GM18870 (cell line): ENCODE measurements at regions not wholly inside any gene's neighbourhood (a gene's known extent, or its start where the extent isn't known, plus 50 kb on each side); places are given as distances from the start of the nearest gene placed in this dataset.
"Not testable (repeated sequence)": the region's sequence is repeated elsewhere in the genome, so short reads cannot be mapped to it uniquely, and the experiment has no call there.

Source experiments
- ATAC-seq: cut with Tn5 transposase; IDR thresholded peaks from one replicate; pipeline ENCODE4 v1.9.1; 2021; ENCODE audit warnings: moderate library complexity; ENCODE audit not compliant: unreplicated experiment

DNA sequence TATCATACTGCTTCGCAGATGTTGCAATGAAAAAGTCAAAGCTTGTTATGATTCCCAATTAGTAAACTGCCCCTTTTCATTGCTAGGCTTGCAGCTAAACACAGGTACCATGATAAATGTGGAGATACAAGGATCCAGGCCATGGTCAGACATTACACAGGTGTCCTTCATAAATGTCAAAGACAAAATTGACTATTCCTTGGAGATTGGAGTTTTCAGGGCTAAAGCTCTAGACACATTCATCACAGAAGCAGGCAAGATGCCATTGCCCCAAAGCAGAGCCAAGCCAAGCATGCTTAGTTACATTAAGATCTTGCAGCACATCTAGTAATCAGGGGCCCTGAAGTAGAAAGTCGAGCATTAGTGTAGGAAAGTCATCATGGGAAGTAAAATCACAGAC, 111.3 kb upstream of the INTU start:
- no peak for ATAC-seq

DNA sequence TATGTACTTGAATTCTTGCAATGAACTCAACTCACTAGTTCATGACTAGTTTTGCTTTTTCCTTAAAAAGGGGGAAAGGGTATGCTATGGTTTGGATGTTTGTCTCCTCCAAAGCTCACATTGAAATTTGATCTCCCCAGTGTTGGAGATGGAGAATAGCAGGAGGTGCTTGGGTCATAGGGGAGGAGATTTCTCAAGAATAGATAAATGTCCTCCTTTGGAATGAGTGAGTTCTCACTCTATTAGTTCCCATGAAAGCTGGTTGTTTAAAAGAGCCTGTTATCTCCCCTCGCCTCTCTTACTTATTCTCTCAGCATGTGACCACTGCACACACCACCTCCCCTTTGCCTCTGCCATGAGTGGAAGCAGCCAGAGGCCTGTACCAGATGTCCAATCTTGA, 109.4 kb upstream of the INTU start:
- ATAC-seq, result no peak

DNA sequence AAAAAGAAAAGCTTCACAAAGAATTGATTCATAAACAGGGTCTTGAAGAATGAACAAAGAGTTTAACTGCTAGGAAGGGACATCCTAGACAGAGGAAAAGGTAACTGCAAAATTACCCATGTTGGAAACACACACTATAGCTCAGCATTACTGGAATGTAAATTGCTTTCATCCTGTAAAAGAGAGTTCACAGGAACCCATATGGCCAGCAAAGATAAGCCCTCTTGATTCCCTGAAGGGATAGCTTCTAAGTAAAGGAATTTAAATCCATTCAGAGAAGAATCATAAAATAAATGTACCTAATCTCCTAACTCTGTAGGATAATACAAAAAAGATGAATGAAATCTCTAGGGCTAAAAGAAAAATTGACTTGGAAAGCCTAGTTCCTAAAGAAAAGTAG, 107.1 kb upstream of the INTU start:
- no peak for ATAC-seq

GRCh38 chr4:127528302-127528701, 104.5 kb upstream of the INTU start:
- ATAC-seq, result no peak

DNA sequence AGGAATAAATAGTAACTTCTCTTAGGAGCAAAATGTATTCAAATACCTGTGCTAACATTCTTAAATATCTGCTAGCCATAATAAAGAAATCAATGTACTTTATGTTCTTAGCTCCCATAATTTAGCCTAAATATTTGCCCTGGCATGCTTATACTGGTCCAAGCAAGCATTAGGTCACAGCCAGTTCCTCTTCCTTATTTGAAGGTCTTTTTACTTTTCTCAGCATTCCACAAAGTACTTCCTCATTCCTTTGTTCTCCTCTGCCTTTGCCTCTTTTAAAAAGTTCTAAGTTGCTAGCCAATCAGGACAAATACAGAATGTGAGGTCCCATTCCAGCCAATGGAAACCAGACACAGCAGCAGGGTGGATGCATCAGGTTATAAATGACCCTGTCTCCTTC, 102.9 kb upstream of the INTU start:
- not testable (repeated sequence) for ATAC-seq

DNA sequence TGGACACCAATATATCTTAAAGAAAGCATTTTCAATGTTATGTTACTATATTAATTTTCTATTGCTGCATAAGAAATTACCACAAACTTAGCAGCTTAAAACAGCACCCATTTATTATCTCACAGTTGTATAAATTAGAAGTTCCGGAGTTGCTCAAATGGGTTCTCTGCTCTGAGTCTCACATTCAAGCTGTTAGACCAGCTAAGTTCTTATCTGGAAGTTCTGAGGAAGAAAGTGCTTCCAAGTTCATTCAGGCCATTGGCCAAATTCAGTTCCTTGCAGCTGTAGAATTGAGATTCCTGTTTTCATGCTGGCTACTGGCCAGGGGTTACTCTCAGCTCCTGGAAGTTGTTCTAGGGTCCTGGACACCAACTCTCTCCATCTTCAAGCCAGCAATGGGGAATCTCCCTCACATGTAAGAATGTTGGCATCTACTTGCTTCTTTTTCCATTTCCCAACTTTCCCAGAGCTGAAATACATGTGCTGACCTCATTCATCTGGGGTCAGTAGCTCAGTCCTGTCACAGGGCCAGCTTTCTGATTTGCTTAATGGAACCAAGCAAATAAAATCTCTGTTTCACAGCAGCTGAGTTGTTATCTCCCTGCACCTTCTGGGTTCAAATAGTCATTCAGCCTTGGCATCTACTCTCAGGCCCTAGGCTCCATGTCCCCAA, 99.6 kb upstream of the INTU start:
- ATAC-seq, result no peak

GRCh38 chr4:127534041-127534825, 98.5 kb upstream of the INTU start:
- ATAC-seq, result no peak

- ATAC-seq, result no peak
These were observed 94.7 kb upstream of the INTU start for GRCh38 chr4:127538016-127538415.

DNA sequence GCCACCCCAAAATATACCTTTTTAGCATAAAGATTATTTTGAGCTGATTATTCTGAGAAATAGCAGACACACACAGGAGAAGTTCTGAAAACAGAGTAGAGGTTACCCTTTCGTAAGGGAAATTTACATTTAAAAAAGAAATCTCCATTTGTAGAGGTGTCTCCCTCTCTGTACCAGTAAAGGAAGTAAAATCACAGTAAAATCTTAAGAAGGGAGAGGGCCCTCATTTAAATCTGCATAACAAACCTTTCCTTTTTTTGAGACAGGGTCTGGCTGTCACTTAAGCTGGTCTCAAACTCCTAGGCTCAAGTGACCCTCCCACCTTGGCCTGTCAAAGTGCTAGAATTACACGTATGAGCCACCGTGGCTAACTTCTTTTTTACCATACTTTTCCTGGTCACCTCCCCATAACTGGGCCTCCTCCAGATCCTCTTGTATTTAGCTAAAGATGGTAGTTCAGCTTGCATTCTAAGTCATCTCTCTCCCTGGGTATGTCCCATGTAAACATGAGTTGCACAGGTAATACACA, 92.2 kb upstream of the INTU start:
- no peak for ATAC-seq

- no peak for ATAC-seq
These were observed 87.5 kb upstream of the INTU start for GRCh38 chr4:127545271-127545670.

- ATAC-seq, result no peak
These were observed 83.5 kb upstream of the INTU start for GRCh38 chr4:127548990-127549925.

- no peak for ATAC-seq
These were observed 77.7 kb upstream of the INTU start for GRCh38 chr4:127555106-127555505.

GRCh38 chr4:127558088-127558487, 74.7 kb upstream of the INTU start:
- no peak for ATAC-seq

DNA sequence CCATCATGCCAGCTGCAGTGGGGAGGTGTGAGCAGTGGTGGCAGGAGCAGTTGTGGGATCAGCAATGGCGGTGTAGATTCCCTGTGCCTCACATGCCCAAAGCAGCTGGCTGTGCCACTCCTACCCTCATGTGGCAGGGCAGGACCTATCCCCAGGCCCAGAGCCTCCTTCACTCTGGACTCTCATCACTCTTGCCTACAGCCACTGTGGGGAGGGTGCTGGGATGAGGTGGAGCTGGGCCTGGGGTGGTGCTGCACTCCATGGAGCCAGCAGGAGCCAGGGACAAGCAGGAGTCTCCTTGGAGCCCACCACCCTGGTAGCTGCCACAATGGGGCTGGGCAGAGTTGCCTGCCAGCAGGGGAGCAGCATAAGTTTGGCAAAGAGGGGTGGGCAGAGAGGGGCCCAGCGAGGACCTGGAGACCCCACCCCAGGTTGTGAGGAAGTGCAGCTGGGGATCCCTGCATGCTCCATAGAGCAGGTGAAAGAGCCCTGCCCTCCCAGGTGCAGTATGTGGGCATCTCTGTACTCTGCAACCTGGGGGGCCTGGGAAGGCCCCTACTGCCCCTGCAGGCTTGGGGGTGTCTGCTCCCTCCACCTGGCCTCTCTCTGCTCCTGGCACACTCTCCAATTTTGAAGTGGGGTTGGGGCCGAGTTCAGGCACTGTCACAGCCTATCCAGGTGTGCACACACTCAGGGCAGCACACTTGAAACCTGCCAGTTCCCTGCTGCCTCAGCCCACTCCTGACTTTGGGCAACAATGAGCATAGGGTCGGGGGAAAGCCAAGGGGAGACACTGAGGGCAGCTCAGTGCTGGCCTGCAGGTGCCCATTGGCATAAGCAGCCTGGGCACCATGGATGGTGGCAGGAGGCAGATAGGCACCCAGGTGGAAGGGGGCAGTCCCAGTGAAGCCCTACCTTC, 74.0 kb upstream of the INTU start:
- no peak for ATAC-seq

DNA sequence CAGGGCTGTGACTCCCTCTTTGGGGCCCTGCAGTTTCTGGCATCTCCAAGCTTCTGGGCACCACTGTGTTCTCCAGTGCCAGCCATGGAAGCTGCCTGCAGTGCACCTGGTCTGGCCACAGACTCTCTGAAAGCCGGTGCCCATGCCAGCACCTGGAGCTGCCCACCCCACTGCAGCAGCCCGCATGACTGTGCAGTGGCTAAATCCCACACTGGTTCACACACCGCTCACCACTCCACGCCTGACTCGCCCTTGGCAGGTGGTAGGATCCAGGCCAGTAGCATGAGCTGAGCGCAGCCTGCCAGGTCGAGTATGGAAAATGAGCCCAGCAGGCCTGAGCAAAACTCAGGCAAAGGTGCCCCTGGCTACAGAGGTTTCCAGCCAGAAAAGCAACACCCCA, 72.8 kb upstream of the INTU start:
- ATAC-seq, result no peak

GRCh38 chr4:127560755-127561154, 72.0 kb upstream of the INTU start:
- ATAC-seq, result no peak

GRCh38 chr4:127574643-127575042, 58.1 kb upstream of the INTU start:
- ATAC-seq, result no peak

DNA sequence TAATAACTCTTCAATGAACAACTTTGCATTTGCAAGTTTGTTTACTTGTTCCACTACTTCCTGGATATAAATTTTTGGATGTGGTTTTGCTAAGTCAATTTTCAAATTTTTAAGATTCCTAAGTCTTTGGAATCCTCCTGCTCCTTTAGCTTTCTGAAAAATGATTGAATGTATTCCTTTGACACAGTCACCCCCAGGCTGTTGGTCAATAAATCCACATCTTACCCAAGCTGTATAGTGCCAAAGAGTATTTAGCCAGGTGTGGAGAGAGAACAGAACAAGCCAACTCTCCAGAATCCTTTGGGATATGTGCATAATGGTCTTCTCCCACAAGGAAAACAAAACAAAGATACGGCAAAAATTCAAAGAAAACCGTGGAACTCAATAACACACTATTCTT, 56.9 kb upstream of the INTU start:
- ATAC-seq, result no peak

DNA sequence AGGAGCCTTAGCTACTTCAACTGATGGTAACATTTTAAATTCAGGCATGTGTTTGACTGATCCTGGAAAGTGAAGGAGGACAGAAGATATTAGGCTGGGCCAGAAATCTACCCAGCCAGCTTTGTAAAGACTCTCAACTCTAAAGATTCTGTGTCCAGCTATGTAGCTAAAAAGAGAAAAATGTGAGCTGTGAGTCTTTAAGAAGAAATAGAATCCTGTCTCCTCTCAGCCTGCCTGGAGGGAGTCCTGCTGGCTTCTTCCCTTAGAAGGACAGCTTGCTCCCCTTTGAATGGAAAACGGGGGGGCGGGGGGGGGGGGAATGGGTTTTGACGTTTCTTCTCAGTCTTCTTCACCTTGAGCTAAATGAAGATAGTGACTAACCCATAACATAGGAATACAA, 54.3 kb upstream of the INTU start:
- ATAC-seq, result no peak

DNA sequence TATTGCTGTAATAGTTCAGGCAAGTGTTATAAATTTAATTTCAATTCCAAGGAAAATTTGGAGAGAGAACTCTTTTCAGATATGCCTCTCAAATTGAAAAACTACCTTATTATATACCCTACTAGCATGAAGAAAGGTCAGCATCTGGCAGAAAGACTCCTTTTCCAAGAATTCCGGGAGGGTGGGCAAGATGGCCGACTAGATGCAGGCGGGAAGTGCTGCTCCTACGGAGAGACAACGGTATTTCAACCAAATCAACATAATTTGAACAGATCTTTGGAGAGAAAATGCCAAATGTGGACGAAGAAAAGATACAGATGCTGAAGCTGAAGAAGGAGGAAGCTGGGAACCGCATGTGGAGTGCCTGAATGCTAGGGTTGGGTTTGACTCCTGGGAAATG, 53.8 kb upstream of the INTU start:
- no peak for ATAC-seq
